ENCODE measurements at regions not wholly inside any gene's neighbourhood (a gene's known extent, or its start where the extent isn't known, plus 50 kb on each side); places are given as distances from the start of the nearest gene placed in this dataset.

GRCh38 chr1:18013216-18013615 lies 94.4 kb upstream of the IGSF21 start:
- no peaks in the 10 kb centered on the region for H3K36me3 Mint-ChIP-seq
- TF ChIP-seq CTCF (IDR thresholded peaks at IDR 0.05) = no peak
- Histone ChIP-seq H3K4me2 (replicated peaks; ENCODE audit: extremely low read depth, low read length, poor library complexity, severe bottlenecking) (no peak overlapping the region), H3K4me1 (ENCODE audit: control insufficient read depth in 1 of 2, insufficient read depth in 2 of 2, low read length in 2 of 2) (no peaks in the 10 kb centered on the region), H3K9me3 (replicated peaks in 1 of 2; ENCODE audit: control insufficient read depth in 1 of 2, insufficient read depth in 1 of 2, low read length in 2 of 2) (no peaks in the 10 kb centered on the region), H3K27ac (ENCODE audit: low read depth in 1 of 2, low read length in 2 of 2) (no peak overlapping the region), H2AFZ (ENCODE audit: insufficient read depth, low read depth, low read length, poor library complexity, severe bottlenecking) (no peak overlapping the region), H3K36me3 (replicated peaks in 1 of 2; ENCODE audit: control insufficient read depth in 1 of 2, insufficient read depth in 2 of 2, low read length in 2 of 2) (no peaks in the 10 kb centered on the region), H3K4me3 (replicated peaks in 1 of 3; ENCODE audit: low read depth in 2 of 3, low read length in 3 of 3) (no peak overlapping the region), H3K79me2 (ENCODE audit: insufficient read depth, low read length) (no peaks in the 10 kb centered on the region), H3K27me3 (ENCODE audit: control insufficient read depth in 2 of 2, insufficient read depth in 2 of 2, low read length in 2 of 2) (peaks cover 0 to 3% of the 10 kb centered on the region in 2 donors), H4K20me1 (ENCODE audit: insufficient read depth, low read length) (no peaks in the 10 kb centered on the region), H3K9ac (ENCODE audit: insufficient read depth, low read length, poor library complexity, severe bottlenecking) (no peak overlapping the region)
- intact Hi-C loops (cut with micrococcal nuclease) = no loop called here
- peaks cover 6 to 14% (median 13%) of the 10 kb centered on the region in 3 donors for H3K27me3 Mint-ChIP-seq (ENCODE audit: low read depth in 3 of 3)
- no peak for DNase-seq
- no peak overlapping the region for H3K27ac Mint-ChIP-seq
- no peaks in the 10 kb centered on the region for H3K4me1 Mint-ChIP-seq
- peaks cover 0 to 4% (median 1%) of the 10 kb centered on the region in 7 donors for H3K9me3 Mint-ChIP-seq
- H3K4me3 Mint-ChIP-seq = no peak overlapping the region
- 53% methylated on average over 6 of the region's 8 CpGs for WGBS (ENCODE audit: insufficient coverage)

GRCh38 chr1:18015719-18016118 lies 91.9 kb upstream of the IGSF21 start:
- Mint-ChIP-seq H3K27me3 (ENCODE audit: low read depth in 3 of 3) (peaks cover 3 to 5% (median 4%) of the 10 kb centered on the region in 3 donors), H3K4me1 (no peaks in the 10 kb centered on the region), H3K36me3 (no peaks in the 10 kb centered on the region), H3K4me3 (no peak overlapping the region), H3K9me3 (peaks cover 0 to 4% (median 0%) of the 10 kb centered on the region in 7 donors), H3K27ac (no peak overlapping the region)
- intact Hi-C loops (cut with micrococcal nuclease) = no loop called here
- TF ChIP-seq CTCF (IDR thresholded peaks at IDR 0.05) = no peak
- DNase-seq = no peak
- Histone ChIP-seq H3K27ac (ENCODE audit: low read depth in 1 of 2, low read length in 2 of 2) (no peak overlapping the region), H2AFZ (ENCODE audit: insufficient read depth, low read depth, low read length, poor library complexity, severe bottlenecking) (no peak overlapping the region), H3K79me2 (ENCODE audit: insufficient read depth, low read length) (no peaks in the 10 kb centered on the region), H4K20me1 (ENCODE audit: insufficient read depth, low read length) (no peaks in the 10 kb centered on the region), H3K4me2 (replicated peaks; ENCODE audit: extremely low read depth, low read length, poor library complexity, severe bottlenecking) (no peak overlapping the region), H3K36me3 (replicated peaks in 1 of 2; ENCODE audit: control insufficient read depth in 1 of 2, insufficient read depth in 2 of 2, low read length in 2 of 2) (no peaks in the 10 kb centered on the region), H3K4me1 (ENCODE audit: control insufficient read depth in 1 of 2, insufficient read depth in 2 of 2, low read length in 2 of 2) (no peaks in the 10 kb centered on the region), H3K9ac (ENCODE audit: insufficient read depth, low read length, poor library complexity, severe bottlenecking) (no peak overlapping the region), H3K9me3 (replicated peaks in 1 of 2; ENCODE audit: control insufficient read depth in 1 of 2, insufficient read depth in 1 of 2, low read length in 2 of 2) (no peaks in the 10 kb centered on the region), H3K4me3 (replicated peaks in 1 of 3; ENCODE audit: low read depth in 2 of 3, low read length in 3 of 3) (no peak overlapping the region), H3K27me3 (ENCODE audit: control insufficient read depth in 2 of 2, insufficient read depth in 2 of 2, low read length in 2 of 2) (no peaks in the 10 kb centered on the region)
- WGBS (ENCODE audit: insufficient coverage) = 77% methylated on average over 8 of the region's 8 CpGs

Data from CD14-positive monocyte (primary cell).